ENCODE measurements at regions not wholly inside any gene's neighbourhood (a gene's known extent, or its start where the extent isn't known, plus 50 kb on each side); places are given as distances from the start of the nearest gene placed in this dataset.
A peak's percentile ranks its signal among the peaks of the same experiment; 100 is the strongest.
"Not testable (repeated sequence)": the region's sequence is repeated elsewhere in the genome, so short reads cannot be mapped to it uniquely, and the experiment has no call there.

DNA sequence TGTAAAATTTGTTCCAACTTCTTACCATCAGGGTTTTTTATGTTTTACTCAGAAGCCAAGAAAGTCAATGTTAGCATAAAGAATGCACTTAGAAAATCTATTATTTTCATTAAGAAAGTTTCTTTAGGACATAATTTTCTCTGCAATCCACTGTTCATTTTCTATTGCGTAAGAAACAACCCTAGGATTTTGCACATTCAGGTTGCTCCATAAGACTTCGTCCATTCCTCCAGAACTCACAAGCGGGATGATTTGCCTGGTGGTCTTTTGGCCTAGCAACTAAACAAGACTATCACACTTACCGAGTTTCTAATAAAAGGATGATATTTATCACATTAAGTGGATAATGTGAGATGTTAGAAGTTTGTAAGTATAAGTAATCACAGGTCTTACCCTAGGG is 376.3 kb upstream of the INTU start:
- DNase-seq (ENCODE audit: low spot score), result no peak

- DNase-seq (ENCODE audit: low spot score), result peak; percentile 29
Measured at GRCh38 chr4:127261476-127261875, 371.3 kb upstream of the INTU start.

DNA sequence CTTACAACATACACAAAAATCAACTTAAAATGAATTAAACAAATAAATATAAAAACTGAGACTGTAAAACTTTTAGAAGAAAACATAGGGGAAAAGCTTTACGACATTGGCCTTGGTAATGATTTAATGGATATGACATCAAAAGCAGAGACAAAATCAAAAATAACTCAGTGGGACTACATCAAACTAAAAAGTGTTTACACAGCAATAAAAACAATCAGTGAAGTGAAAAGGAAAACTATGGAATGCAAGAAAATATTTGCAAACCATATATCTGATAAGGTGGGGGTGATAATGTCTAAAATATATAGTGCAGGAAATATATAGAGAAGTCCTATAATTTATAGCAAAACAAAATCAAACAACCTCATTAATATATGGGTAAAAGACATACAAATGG is 364.4 kb upstream of the INTU start:
- DNase-seq (ENCODE audit: low spot score), result no peak

DNA sequence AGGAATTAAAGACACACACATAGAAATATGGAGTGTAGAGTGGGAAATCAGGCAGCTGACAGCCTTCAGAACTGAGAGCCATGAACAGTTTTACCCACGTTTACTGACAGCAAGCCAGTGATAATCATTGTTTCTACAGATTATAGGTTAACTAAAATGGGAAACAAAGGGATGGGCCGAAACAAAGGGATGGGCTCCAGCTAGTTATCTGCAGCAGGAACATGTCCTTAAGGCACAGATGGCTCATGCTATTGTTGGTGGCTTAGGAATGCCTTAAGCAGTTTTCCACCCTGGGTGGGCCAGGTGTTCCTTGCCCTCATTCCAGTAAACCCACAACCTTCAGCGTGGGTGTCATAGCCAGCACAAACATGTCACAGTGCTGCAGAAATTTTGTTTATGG is 355.7 kb upstream of the INTU start:
- DNase-seq (ENCODE audit: low spot score), result not testable (repeated sequence)

DNA sequence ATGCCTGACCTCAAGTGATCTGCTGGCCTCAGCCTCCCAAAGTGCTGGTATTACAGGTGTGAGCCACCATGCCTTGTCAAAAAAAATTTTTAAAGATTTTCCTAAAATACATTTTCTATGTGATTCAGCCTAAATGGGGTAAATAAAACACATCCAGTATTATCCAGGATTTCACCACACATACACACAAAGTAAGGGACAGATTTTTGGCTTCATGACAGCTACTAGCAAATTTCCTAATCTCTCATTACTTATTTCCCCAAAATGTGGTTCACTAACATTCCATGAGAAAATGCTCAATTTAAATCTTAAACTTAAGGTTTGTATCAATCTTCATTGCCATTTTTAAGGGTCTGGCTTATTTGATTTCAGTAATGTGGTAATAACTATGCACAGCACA is 348.5 kb upstream of the INTU start:
- no peak for DNase-seq (ENCODE audit: low spot score)

- DNase-seq (ENCODE audit: low spot score), result no peak
Measured at GRCh38 chr4:127291316-127291715, 341.4 kb upstream of the INTU start.

GRCh38 chr4:127293496-127293895 is 339.3 kb upstream of the INTU start:
- no peak for DNase-seq (ENCODE audit: low spot score)

- no peak for DNase-seq (ENCODE audit: low spot score)
Measured at GRCh38 chr4:127304356-127304755, 328.4 kb upstream of the INTU start.

- DNase-seq (ENCODE audit: low spot score), result no peak
Measured at GRCh38 chr4:127307996-127308395, 324.8 kb upstream of the INTU start.

- no peak for DNase-seq (ENCODE audit: low spot score)
Measured at GRCh38 chr4:127309369-127310102, 323.2 kb upstream of the INTU start.

DNA sequence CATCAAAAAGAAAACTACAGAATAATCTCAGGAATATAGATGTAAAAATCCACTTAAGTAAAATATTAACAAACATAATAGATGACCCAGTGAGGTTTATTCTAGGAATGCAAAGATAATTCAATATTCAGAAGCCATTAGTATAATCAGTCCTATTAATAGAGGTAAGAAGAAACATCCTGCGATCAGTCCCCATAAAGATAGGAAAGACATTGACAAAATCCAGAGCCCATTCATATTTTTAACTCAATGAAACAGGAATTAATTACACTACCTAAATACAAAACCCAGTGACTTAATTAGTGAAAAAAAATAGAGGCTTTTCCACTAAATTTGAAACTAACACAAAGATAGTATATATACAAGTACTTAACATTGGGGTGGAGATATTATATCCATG is 321.4 kb upstream of the INTU start:
- DNase-seq (ENCODE audit: low spot score), result no peak

DNA sequence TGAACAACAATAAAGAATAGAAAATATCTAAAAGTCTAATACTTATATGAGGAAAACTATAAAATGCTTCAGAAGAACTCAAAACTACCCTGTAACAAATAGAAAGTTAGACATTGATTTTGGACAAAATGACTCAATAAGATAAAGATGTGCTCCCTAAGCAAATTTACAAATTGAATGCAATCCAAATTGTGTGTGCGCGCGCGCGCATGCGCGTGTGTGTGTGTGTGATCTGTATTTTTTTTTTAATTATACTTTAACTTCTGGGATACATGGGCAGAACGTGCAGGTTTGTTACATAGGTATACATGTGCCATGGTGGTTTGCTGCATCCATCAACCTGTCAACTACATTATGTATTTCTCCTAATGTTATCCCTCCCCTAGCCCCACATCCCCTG is 320.8 kb upstream of the INTU start:
- DNase-seq (ENCODE audit: low spot score), result no peak

- no peak for DNase-seq (ENCODE audit: low spot score)
Measured at GRCh38 chr4:127313767-127314166, 319.0 kb upstream of the INTU start.

DNA sequence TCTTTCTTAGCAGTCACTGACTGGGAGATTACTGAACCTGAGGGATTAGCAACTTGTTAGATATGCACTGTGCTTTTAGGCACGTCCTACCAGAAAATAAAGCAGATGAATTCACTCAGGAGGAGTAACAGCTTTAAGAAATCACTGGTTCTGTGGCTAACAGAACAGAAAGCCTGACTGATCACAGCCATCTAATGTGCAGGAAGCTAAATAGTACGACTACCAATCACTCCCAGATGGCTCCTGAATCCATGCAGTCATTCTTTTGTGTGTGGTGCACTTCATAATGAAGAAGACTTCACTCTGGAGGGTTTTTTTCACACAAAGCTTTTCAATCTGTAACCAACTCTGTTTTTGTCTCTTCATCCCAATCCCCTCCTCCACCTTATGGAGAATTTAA is 305.3 kb upstream of the INTU start:
- DNase-seq (ENCODE audit: low spot score), result no peak

GRCh38 chr4:127335073-127335620 is 297.6 kb upstream of the INTU start:
- no peak for DNase-seq (ENCODE audit: low spot score)

DNA sequence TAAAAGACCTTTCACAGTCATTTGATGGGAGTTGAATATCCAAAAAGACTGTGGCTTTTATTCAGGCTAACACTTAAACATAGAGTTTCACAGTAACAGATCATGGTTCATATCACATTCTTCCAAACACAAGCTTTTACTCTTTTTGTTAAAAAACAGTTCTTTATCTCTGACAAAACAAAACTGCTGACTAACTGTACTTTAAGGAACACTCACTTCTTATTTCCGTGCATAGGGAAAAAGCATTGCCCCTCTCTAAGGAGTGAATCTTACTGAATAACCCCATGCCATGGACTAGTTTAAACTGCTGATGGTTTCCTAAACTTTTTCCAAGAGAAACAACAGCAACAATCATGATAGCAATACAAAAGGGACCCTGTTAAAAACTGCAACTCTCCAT is 297.0 kb upstream of the INTU start:
- DNase-seq (ENCODE audit: low spot score), result no peak

DNA sequence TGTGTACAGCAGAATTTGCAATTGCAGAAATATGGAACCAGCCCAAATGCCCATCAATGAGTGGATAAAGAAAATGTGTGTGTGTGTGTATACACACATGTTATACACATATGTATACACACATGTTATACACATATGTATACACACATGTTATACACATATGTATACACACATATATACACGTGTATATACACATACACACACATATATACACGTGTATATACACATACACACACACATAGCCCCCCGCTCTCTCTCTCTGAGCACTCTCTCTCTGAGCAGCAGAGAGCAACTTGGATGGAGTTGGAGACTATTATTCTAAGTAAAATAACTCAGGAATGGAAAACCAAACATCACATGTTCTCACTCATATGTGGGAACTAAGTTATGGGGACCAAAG is 289.6 kb upstream of the INTU start:
- not testable (repeated sequence) for DNase-seq (ENCODE audit: low spot score)

GRCh38 chr4:127344071-127344470 is 288.7 kb upstream of the INTU start:
- no peak for DNase-seq (ENCODE audit: low spot score)

DNA sequence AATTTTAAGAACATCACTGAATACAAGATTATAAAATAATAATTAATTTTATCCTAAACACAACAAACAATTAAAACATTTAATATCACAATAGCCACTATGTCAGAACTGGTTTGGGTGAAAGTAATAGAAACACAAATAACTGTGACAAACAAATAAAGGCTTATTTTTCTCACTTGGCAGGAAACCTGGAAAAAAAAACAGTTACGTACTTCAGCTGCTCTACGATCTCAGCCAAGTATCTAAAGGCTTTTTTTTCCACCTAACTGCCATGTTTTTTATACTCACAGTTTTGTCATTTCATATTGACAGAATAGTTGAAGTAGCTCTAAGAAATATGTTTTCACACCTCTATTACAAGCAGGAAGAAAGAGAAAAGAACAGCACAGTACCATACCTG is 284.8 kb upstream of the INTU start:
- no peak for DNase-seq (ENCODE audit: low spot score)

DNA sequence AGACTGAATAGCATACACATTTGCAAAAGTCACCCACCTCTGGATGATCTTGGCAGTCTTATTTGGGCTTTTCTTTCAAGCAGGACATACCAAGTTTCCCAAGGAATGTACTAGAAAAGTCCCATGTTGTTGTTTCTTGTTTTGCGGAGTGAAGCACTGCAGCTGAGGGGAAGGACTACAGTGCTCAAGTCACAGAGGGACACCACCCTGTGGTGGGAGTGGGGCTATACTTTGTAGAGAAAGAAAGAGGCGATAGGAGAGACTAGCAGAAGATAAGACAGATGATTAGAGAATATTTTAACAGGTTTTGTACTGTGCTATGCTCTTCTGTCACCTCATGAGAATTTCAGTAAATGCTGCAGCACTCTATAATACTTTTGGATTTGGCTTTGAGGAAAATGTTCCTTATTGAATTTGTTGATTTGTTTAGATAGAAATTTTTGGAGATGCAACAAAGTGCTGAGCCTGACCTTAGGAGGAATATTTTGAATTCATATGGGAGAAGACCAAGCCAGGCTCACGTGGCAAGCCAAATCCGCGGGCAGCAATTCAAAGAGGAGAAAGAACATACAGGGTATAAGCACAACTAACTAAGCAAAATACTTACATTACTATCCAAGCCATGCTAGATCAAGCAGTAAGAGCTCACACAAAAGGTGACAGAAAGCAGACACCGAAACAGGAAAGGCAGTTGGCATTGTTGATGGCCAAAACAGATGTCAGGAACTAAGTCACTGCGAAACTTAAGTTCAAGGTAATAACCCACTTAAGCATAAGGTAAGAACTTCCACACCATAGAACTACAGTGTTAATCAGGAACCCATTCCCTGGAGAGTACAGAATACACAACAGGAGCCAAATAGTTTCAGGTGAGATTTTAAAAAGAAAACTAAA is 280.3 kb upstream of the INTU start:
- DNase-seq (ENCODE audit: low spot score), result no peak

GRCh38 chr4:127355743-127356142 is 277.0 kb upstream of the INTU start:
- no peak for DNase-seq (ENCODE audit: low spot score)

- DNase-seq (ENCODE audit: low spot score), result no peak
Measured at GRCh38 chr4:127357765-127358164, 275.0 kb upstream of the INTU start.

GRCh38 chr4:127362686-127363085 is 270.1 kb upstream of the INTU start:
- no peak for DNase-seq (ENCODE audit: low spot score)
